K562 (cell line): ENCODE measurements at regions not wholly inside any gene's neighbourhood (a gene's known extent, or its start where the extent isn't known, plus 50 kb on each side); places are given as distances from the start of the nearest gene placed in this dataset.
"Not testable (repeated sequence)": the region's sequence is repeated elsewhere in the genome, so short reads cannot be mapped to it uniquely, and the experiment has no call there.

Source experiments
- ATAC-seq: fragments of 200-7000 bp; cut with Tn5 transposase; 3 replicates; pipeline ENCODE4 v1.9.1; 2020; ENCODE audit warnings: moderate library complexity
- BruUV-seq: library from RNA; stranded (reverse); fragments of 400-500 nt; replicated peaks from 2 replicates; lab custom pipeline; 2021; lab: Mats Ljungman, UMichigan
- CTCF ChIA-PET: fragments of 300-600 bp; formaldehyde crosslinking; extraction: SDS; loops from one replicate; lab custom pipeline; 2021; ENCODE audit warnings: low intra/inter-chr PET ratio; lab: Yijun Ruan, JAX
- POLR2A ChIA-PET: fragments of 300-600, 350-650 bp; sonication (Branson Sonifier 250); formaldehyde crosslinking; extraction: SDS; loops from one replicate; lab custom pipeline; 2021; ENCODE audit warnings: antibody characterized with exemption, inconsistent platforms; lab: Yijun Ruan, JAX
- DNase-seq, 4 experiments: peaks; one replicate each; pipeline versions ENCODE4 v3.0.0 to v3.0.0-alpha.2; 2011 to 2018; ENCODE audit warnings: low spot score in 3 of 4, mixed read lengths in 3 of 4; ENCODE audit errors: extremely low read depth in 1 of 4
- FAIRE-seq: peaks from 2 replicates; lab custom pipeline; 2011; peaks lifted over from hg19 to GRCh38; lab: Jason Lieb, UNC
- H2AFZ ChIP-seq: 2 replicates; pipeline ENCODE4 v1.6.0; 2011; ENCODE audit warnings: low read depth, low read length, control low read depth, inconsistent platforms
- H3K27ac ChIP-seq: fragments of 200-600 bp; 3 replicates; pipeline ENCODE4 v1.8.0; 2011; ENCODE audit warnings: low read depth, mild to moderate bottlenecking, control low read depth, inconsistent platforms, low read length, moderate library complexity, mixed read lengths; ENCODE audit errors: extremely low read depth
- H3K27me3 ChIP-seq, 2 experiments: fragments of 300-600 bp in 1 of 2; 2 replicates in 1 of 2; 3 replicates in 1 of 2; pipeline versions ENCODE4 v1.6.0 to v1.8.0; 2011; ENCODE audit warnings: inconsistent platforms in 2 of 2, low read length in 2 of 2, mild to moderate bottlenecking in 1 of 2, mixed read lengths in 1 of 2, moderate library complexity in 1 of 2; ENCODE audit not compliant: control insufficient read depth in 2 of 2, insufficient read depth in 2 of 2
- H3K36me3 ChIP-seq: fragments of 300-600 bp; 3 replicates; pipeline ENCODE4 v1.8.0; 2011; ENCODE audit warnings: mild to moderate bottlenecking, low read length, inconsistent platforms; ENCODE audit not compliant: control insufficient read depth, insufficient read depth
- H3K4me1 ChIP-seq, 2 experiments: fragments of 200-600 bp in 1 of 2; replicated peaks in 1 of 2; 2 replicates in 1 of 2; 3 replicates in 1 of 2; pipeline versions ENCODE4 v1.5.1 to v1.8.0; 2011; ENCODE audit warnings: inconsistent platforms in 2 of 2, low read length in 2 of 2, mild to moderate bottlenecking in 1 of 2, mixed read lengths in 1 of 2, moderate library complexity in 1 of 2; ENCODE audit not compliant: control insufficient read depth in 2 of 2, insufficient read depth in 2 of 2
- H3K4me2 ChIP-seq: 2 replicates; pipeline ENCODE4 v1.6.1; 2011; ENCODE audit warnings: low read length, control low read depth, inconsistent platforms, mixed read lengths; ENCODE audit not compliant: insufficient read depth
- H3K4me3 ChIP-seq: fragments of 200-600 bp; sonication (generic), shearing (Covaris generic); 2 replicates; pipeline ENCODE4 v1.5.1; 2016; ENCODE audit warnings: control low read depth, inconsistent platforms
- H3K79me2 ChIP-seq: fragments of 200-600 bp; 3 replicates; pipeline ENCODE4 v1.8.0; 2011; ENCODE audit warnings: low read length, inconsistent platforms; ENCODE audit not compliant: control insufficient read depth, insufficient read depth
- H3K9ac ChIP-seq, 2 experiments: 2 replicates each; pipeline versions ENCODE4 v1.6.0 to v1.6.1; 2011; ENCODE audit warnings: low read depth in 2 of 2, low read length in 2 of 2, control low read depth in 1 of 2, inconsistent platforms in 1 of 2, mild to moderate bottlenecking in 1 of 2, mixed read lengths in 1 of 2; ENCODE audit not compliant: insufficient read depth in 1 of 2
- H3K9me1 ChIP-seq: one replicate; pipeline ENCODE4 v1.6.0; 2011; ENCODE audit warnings: inconsistent platforms, mild to moderate bottlenecking, low read length, moderate library complexity; ENCODE audit not compliant: control insufficient read depth, insufficient read depth
- H3K9me3 ChIP-seq: replicated peaks from 2 replicates; pipeline ENCODE4 v1.5.1; 2011; ENCODE audit warnings: low read depth, low read length, inconsistent platforms; ENCODE audit not compliant: control insufficient read depth, insufficient read depth
- H4K20me1 ChIP-seq: replicated peaks from 2 replicates; pipeline ENCODE4 v1.6.1; 2011; ENCODE audit warnings: low read length, inconsistent platforms, mixed read lengths; ENCODE audit not compliant: control insufficient read depth, insufficient read depth
- ELF1 ChIP-seq: fragments of 200-800 bp; sonication (Bioruptor generic); IDR thresholded peaks from 2 replicates; pipeline ENCODE4 v1.6.1; 2016; ENCODE audit warnings: missing genetic modification characterization, missing compliant biosample characterization
- FOXM1 ChIP-seq, 2 experiments: fragments of 450-650 bp in 1 of 2; sonication (generic) in 1 of 2; formaldehyde crosslinking in 1 of 2; IDR thresholded peaks; 2 replicates each; pipeline versions ENCODE4 v1.6.1 to v1.9.0; 2017 to 2022; ENCODE audit warnings: low read depth in 2 of 2, mild to moderate bottlenecking in 2 of 2, missing genetic modification reagents in 1 of 2, moderate library complexity in 1 of 2
- GABPB1 ChIP-seq: sonication (generic); formaldehyde crosslinking; IDR thresholded peaks from 2 replicates; pipeline ENCODE4 v1.8.0; 2022; ENCODE audit warnings: mild to moderate bottlenecking, missing genetic modification reagents
- GATA2 ChIP-seq: sonication (generic); formaldehyde crosslinking; IDR thresholded peaks from 2 replicates; pipeline ENCODE4 v1.4.0; 2020; ENCODE audit warnings: mild to moderate bottlenecking, missing genetic modification reagents
- KDM4B ChIP-seq, 2 experiments: fragments of 450-650 bp in 1 of 2; sonication (generic) in 1 of 2; IDR thresholded peaks; 2 replicates each; pipeline ENCODE4 v1.6.1; 2016 to 2017; ENCODE audit warnings: borderline replicate concordance in 2 of 2, antibody characterized with exemption in 1 of 2, low read depth in 1 of 2, mild to moderate bottlenecking in 1 of 2
- KDM5B ChIP-seq: fragments of 200-600 bp; sonication (generic); IDR thresholded peaks from 2 replicates; pipeline ENCODE4 v1.6.1; 2012; ENCODE audit warnings: low read depth, mild to moderate bottlenecking, moderate library complexity, low read length, control low read depth, inconsistent platforms; ENCODE audit not compliant: insufficient replicate concordance
- MBD2 ChIP-seq: sonication (generic); IDR thresholded peaks from 2 replicates; pipeline ENCODE4 v1.6.1; 2016; ENCODE audit warnings: low read depth, borderline replicate concordance
- NR2C2 ChIP-seq, 2 experiments: fragments of 200-800 bp in 1 of 2; sonication (Bioruptor generic) in 1 of 2; sonication (generic) in 1 of 2; formaldehyde crosslinking in 1 of 2; IDR thresholded peaks; 2 replicates each; pipeline versions ENCODE4 v1.6.1 to v1.8.0; 2016 to 2022; ENCODE audit warnings: mild to moderate bottlenecking in 1 of 2, missing compliant biosample characterization in 1 of 2, missing genetic modification characterization in 1 of 2, missing genetic modification reagents in 1 of 2
- PML ChIP-seq: IDR thresholded peaks from 2 replicates; pipeline ENCODE4 v1.6.1; 2012; ENCODE audit warnings: low read length, inconsistent platforms
- POLR2AphosphoS5 ChIP-seq: IDR thresholded peaks from 2 replicates; pipeline ENCODE4 v1.6.1; 2011; ENCODE audit warnings: mild to moderate bottlenecking, low read depth, low read length, moderate library complexity; ENCODE audit not compliant: control insufficient read depth, insufficient read depth
- RB1 ChIP-seq: fragments of 450-650 bp; IDR thresholded peaks from 2 replicates; pipeline ENCODE4 v1.6.1; 2017; ENCODE audit warnings: low read depth, mild to moderate bottlenecking
- RBBP5 ChIP-seq: fragments of 200-600 bp; sonication (generic); IDR thresholded peaks from 2 replicates; pipeline ENCODE4 v1.6.1; 2012; ENCODE audit warnings: borderline replicate concordance, mild to moderate bottlenecking, low read length, control low read depth, inconsistent platforms; ENCODE audit not compliant: insufficient read depth, poor library complexity, severe bottlenecking
- ZFX ChIP-seq: sonication (generic); formaldehyde crosslinking; IDR thresholded peaks from 2 replicates; pipeline ENCODE4 v1.8.0; 2022; ENCODE audit warnings: mild to moderate bottlenecking, missing genetic modification reagents, moderate library complexity
- WGBS: fragments of 100-300 bp; shearing (Covaris generic); methylation state at CpG from one replicate; pipeline ENCODE4 v1.1.6; 2016; ENCODE audit warnings: low coverage, mixed read lengths; ENCODE audit not compliant: insufficient coverage; ENCODE audit errors: missing lambda C conversion rate; 5-methylcytosine and 5-hydroxymethylcytosine counted together
- in situ Hi-C: fragments of 300-500 bp; cut with MboI; formaldehyde crosslinking; loops from 4 replicates; pipeline ENCODE4 v1.15.0; 2018; ENCODE audit warnings: inconsistent platforms, mixed read lengths
- intact Hi-C: fragments of 100-400 bp; cut with micrococcal nuclease; formaldehyde crosslinking; loops from 2 replicates; pipeline ENCODE4 v1.14.2; 2022
- TF ChIP-seq, protein P1 (sequence below): sonication (generic); formaldehyde crosslinking; IDR thresholded peaks from 2 replicates; pipeline ENCODE4 v1.9.0; 2022; ENCODE audit warnings: mild to moderate bottlenecking, missing genetic modification reagents
- TF ChIP-seq, protein P2 (sequence below), 3 experiments: IDR thresholded peaks in 2 of 3; conservative IDR thresholded peaks in 1 of 3; 2 replicates each; pipeline ENCODE4 v1.5.1; 2011 to 2012; ENCODE audit warnings: low read length in 3 of 3, mild to moderate bottlenecking in 3 of 3, control low read depth in 2 of 3, improper control_type of control experiment in 1 of 3, inconsistent platforms in 1 of 3, low read depth in 1 of 3, mixed read lengths in 1 of 3, moderate library complexity in 1 of 3; ENCODE audit not compliant: insufficient read depth in 2 of 3

DNA sequence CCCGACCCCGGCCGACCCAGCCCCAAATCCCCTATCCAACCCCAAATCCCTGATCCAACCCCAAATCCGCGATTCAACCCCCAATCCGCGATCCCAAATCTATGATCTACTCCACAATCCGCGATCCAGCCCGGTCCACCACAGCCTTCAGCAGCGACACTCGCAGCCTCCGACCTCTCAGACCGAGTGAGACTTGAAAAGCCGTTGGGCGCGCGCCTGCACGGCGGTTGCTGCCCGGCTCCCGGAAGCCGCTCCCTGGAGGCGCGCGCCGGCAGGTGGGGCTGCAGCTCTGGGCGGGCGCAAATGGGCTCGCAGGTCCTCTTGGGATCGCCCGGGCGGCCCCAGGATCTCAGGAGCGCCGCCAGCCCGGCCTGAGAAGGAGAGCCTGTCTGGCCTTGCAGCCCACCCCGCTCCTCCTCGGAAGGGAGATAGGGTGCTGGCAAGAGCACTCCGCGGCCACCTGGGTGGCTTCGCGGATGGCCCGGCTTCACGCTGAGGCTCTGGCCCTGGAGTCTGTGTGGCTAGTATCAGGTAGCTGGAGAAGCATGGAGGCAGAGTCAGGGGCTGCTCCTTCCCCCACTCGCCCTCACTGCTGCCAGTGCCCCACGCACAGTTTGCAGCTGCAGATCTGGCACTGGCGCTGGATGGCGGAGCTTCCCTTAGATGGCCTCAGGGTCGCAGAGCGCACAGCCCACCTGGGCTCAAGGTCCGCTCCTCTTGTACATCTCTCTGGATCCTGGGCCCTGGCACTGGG, 533.4 kb upstream of the DEFB115 start:
- intact Hi-C loops (loop anchor here (5.0 kb wide), 1 partner anchor 52 kb away; no protein-coding TSS in a partner anchor), in situ Hi-C loops (loop anchor here (25.0 kb wide), 1 partner anchor 312 kb away; no protein-coding TSS in a partner anchor)
- H4K20me1 ChIP-seq; H3K9me1 ChIP-seq; H3K27me3 ChIP-seq; H3K9me3 ChIP-seq; H3K36me3 ChIP-seq; FAIRE-seq; CTCF ChIA-PET; TF ChIP-seq NR2C2 (CRISPR knock-in tag; IDR thresholded peaks at IDR 0.05); FOXM1 (CRISPR knock-in tag; IDR thresholded peaks at IDR 0.05; ENCODE audit: low read depth): not testable (repeated sequence)
- Histone ChIP-seq H3K9ac (peak overlapping the region; percentile 60 to 90; a peak in 3 of 4 replicates), H3K4me1 (peaks cover 2 to 18% of the 10 kb centered on the region in 2 experiments; a peak in 4 of 5 replicates), H3K4me2 (peak overlapping the region; percentile 67), H2AFZ (peak overlapping the region; percentile 94), H3K79me2 (peaks cover 35% of the 10 kb centered on the region), H3K27ac (peak overlapping the region; percentile 78), H3K4me3 (peak overlapping the region; percentile 65)
- POLR2A ChIA-PET, result interaction anchor here (0.6 to 1.1 kb wide), 2 partner anchors 9 to 788 kb away, joined by 3 to 4 read pairs; no protein-coding TSS in a partner anchor
- TSS peak; percentile 90 for BruUV-seq
- ATAC-seq (peak; percentile 39), DNase-seq (peak; percentile 58 to 92 (median 64))
- 13% methylated on average over 25 of the region's 51 CpGs for WGBS
- peak; percentile 73 for TF ChIP-seq KDM5B
- TF ChIP-seq GABPB1, result peak; percentile 59; the same call in 1 of the 2 replicates
- peak; percentile 46; the same call in 1 of the 2 replicates for TF ChIP-seq NR2C2 (tag; IDR thresholded peaks at IDR 0.05)
- TF ChIP-seq POLR2AphosphoS5, result peak; percentile 65
- TF ChIP-seq ZFX (CRISPR knock-in tag), result peak; percentile 61
- TF ChIP-seq ELF1 (tag), result peak; percentile 83
- TF ChIP-seq RB1, result peak; percentile 81
- TF ChIP-seq, protein P1, sequence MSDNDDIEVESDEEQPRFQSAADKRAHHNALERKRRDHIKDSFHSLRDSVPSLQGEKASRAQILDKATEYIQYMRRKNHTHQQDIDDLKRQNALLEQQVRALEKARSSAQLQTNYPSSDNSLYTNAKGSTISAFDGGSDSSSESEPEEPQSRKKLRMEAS (CRISPR knock-in tag), result peak; percentile 37; the same call in 1 of the 2 replicates
- TF ChIP-seq, protein P2, sequence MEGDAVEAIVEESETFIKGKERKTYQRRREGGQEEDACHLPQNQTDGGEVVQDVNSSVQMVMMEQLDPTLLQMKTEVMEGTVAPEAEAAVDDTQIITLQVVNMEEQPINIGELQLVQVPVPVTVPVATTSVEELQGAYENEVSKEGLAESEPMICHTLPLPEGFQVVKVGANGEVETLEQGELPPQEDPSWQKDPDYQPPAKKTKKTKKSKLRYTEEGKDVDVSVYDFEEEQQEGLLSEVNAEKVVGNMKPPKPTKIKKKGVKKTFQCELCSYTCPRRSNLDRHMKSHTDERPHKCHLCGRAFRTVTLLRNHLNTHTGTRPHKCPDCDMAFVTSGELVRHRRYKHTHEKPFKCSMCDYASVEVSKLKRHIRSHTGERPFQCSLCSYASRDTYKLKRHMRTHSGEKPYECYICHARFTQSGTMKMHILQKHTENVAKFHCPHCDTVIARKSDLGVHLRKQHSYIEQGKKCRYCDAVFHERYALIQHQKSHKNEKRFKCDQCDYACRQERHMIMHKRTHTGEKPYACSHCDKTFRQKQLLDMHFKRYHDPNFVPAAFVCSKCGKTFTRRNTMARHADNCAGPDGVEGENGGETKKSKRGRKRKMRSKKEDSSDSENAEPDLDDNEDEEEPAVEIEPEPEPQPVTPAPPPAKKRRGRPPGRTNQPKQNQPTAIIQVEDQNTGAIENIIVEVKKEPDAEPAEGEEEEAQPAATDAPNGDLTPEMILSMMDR (IDR thresholded peaks at IDR 0.05 in 2 of 3, conservative IDR thresholded peaks at IDR 0.05 in 1 of 3; ENCODE audit: insufficient read depth in 2 of 3, low read depth in 1 of 3, low read length in 3 of 3), result peak in 2 of 3 experiments; percentile 43 to 59; a peak in 3 of 6 replicates
- TF ChIP-seq RBBP5, result peak; percentile 64
- peak in 1 of 2 experiments; percentile 19; a peak in 1 of 4 replicates for TF ChIP-seq KDM4B (IDR thresholded peaks at IDR 0.05; ENCODE audit: borderline replicate concordance in 2 of 2, low read depth in 1 of 2)
- 0 out of 2 replicates have a peak, but pooled peaks have one; percentile 37 for TF ChIP-seq MBD2
- TF ChIP-seq GATA2, result peak; percentile 40; the same call in 1 of the 2 replicates
- peak; percentile 36; the same call in 1 of the 2 replicates for TF ChIP-seq FOXM1 (IDR thresholded peaks at IDR 0.05; ENCODE audit: low read depth)
- 0 out of 2 replicates have a peak, but pooled peaks have one; percentile 29 for TF ChIP-seq PML
